Kidney (tissue), 13 donors: ENCODE measurements at regions not wholly inside any gene's neighbourhood (a gene's known extent, or its start where the extent isn't known, plus 50 kb on each side); places are given as distances from the start of the nearest gene placed in this dataset.

ENCODE experiments used
- DNase-seq, 5 donors: peaks; one replicate each; pipeline ENCODE4 v3.0.0-alpha.2; 2013 to 2020
- FAIRE-seq: peaks from 2 replicates; lab custom pipeline; 2012; peaks lifted over from hg19 to GRCh38; lab: Jason Lieb, UNC
- H3K27ac ChIP-seq, 2 donors: one replicate each; pipeline ENCODE4 v1.7.0; 2013; ENCODE audit warnings: low read depth in 2 of 2, low read length in 2 of 2, inconsistent platforms in 1 of 2
- H3K27me3 ChIP-seq: one replicate; pipeline ENCODE4 v1.7.1; 2013; ENCODE audit warnings: low read length, inconsistent platforms; ENCODE audit not compliant: control insufficient read depth, insufficient read depth
- H3K36me3 ChIP-seq, 3 donors: one replicate each; pipeline versions ENCODE4 v1.7.0 to v1.7.1; 2013; ENCODE audit warnings: low read length in 3 of 3, control low read depth in 1 of 3, inconsistent platforms in 1 of 3; ENCODE audit not compliant: insufficient read depth in 3 of 3, control insufficient read depth in 2 of 3
- H3K4me1 ChIP-seq, 3 donors: one replicate each; pipeline versions ENCODE4 v1.7.0 to v1.7.1; 2013; ENCODE audit warnings: low read length in 3 of 3, inconsistent platforms in 1 of 3, low read depth in 1 of 3; ENCODE audit not compliant: control insufficient read depth in 2 of 3, insufficient read depth in 2 of 3
- H3K4me3 ChIP-seq, 3 donors: one replicate each; pipeline versions ENCODE4 v1.7.0 to v1.8.1; 2013; ENCODE audit warnings: low read length in 3 of 3, control low read depth in 1 of 3, inconsistent platforms in 1 of 3
- H3K9ac ChIP-seq, 3 donors: one replicate each; pipeline versions ENCODE4 v1.7.0 to v1.7.1; 2013; ENCODE audit warnings: low read length in 3 of 3, control low read depth in 1 of 3, inconsistent platforms in 1 of 3
- H3K9me3 ChIP-seq, 3 donors: one replicate each; pipeline versions ENCODE4 v1.7.0 to v1.7.1; 2013; ENCODE audit warnings: low read length in 3 of 3, control low read depth in 1 of 3, inconsistent platforms in 1 of 3; ENCODE audit not compliant: control insufficient read depth in 2 of 3, insufficient read depth in 1 of 3
- CTCF ChIP-seq: IDR thresholded peaks from 3 replicates; pipeline ENCODE4 v1.5.1; 2012; ENCODE audit warnings: mild to moderate bottlenecking, moderate library complexity, borderline replicate concordance; ENCODE audit not compliant: insufficient read depth; ENCODE audit errors: extremely low read depth
- intact Hi-C: fragments of 100-400 bp; cut with DNase I; formaldehyde crosslinking; loops from one replicate; pipeline ENCODE4 v1.11.1; 2022
- donor health status: control.
- donor health status: control.
- donor health status: control.
- donor health status: control.
- donor health status: control.
- donor health status: DM: yes; HTN: yes; CAD: no.
- donor health status: Normal renal cell carcinoma (clear cell type).

GRCh38 chr9:135272608-135273007, 185.1 kb downstream of the OLFM1 start:
- intact Hi-C loops = no loop called here
- Histone ChIP-seq H3K9me3 (no peaks in the 10 kb centered on the region), H3K4me1 (no peaks in the 10 kb centered on the region), H3K36me3 (no peaks in the 10 kb centered on the region), H3K27me3 (no peaks in the 10 kb centered on the region), H3K4me3 (no peak overlapping the region), H3K27ac (no peak overlapping the region), H3K9ac (no peak overlapping the region)
- FAIRE-seq (no peak), DNase-seq (peak in 1 of 5 donors; percentile 34)
- TF ChIP-seq CTCF = no peak

GRCh38 chr9:135273008-135273407, 185.5 kb downstream of the OLFM1 start:
- no peak for TF ChIP-seq CTCF
- no peaks in the 10 kb centered on the region for H3K27me3 ChIP-seq
- no peaks in the 10 kb centered on the region for H3K4me1 ChIP-seq
- H3K27ac ChIP-seq = no peak overlapping the region
- FAIRE-seq = no peak
- H3K4me3 ChIP-seq = no peak overlapping the region
- H3K9ac ChIP-seq = no peak overlapping the region
- peak in 4 of 5 donors; percentile 51 to 78 (median 66) for DNase-seq
- no peaks in the 10 kb centered on the region for H3K36me3 ChIP-seq
- intact Hi-C loops = no loop called here
- H3K9me3 ChIP-seq = no peaks in the 10 kb centered on the region

- H3K9me3 ChIP-seq = no peaks in the 10 kb centered on the region
- H3K4me1 ChIP-seq = no peaks in the 10 kb centered on the region
- TF ChIP-seq CTCF = no peak
- H3K4me3 ChIP-seq = no peak overlapping the region
- DNase-seq (no peak), FAIRE-seq (no peak)
- no peak overlapping the region for H3K9ac ChIP-seq
- no peaks in the 10 kb centered on the region for H3K36me3 ChIP-seq
- H3K27ac ChIP-seq = no peak overlapping the region
- intact Hi-C loops = no loop called here
- no peaks in the 10 kb centered on the region for H3K27me3 ChIP-seq
Observed at GRCh38 chr9:135275163-135275562, 187.7 kb downstream of the OLFM1 start.
